Memory B cell (primary cell): ENCODE measurements at regions not wholly inside any gene's neighbourhood (a gene's known extent, or its start where the extent isn't known, plus 50 kb on each side); places are given as distances from the start of the nearest gene placed in this dataset.
"Not testable (repeated sequence)": the region's sequence is repeated elsewhere in the genome, so short reads cannot be mapped to it uniquely, and the experiment has no call there.

ENCODE experiments used
- ATAC-seq: fragments of 150-1000 bp; cut with Tn5 transposase; 2 replicates; pipeline ENCODE4 v1.10.0; 2021; ENCODE audit warnings: low read depth, mild to moderate bottlenecking, moderate library complexity
- DNase-seq, 2 donors: peaks; one replicate each; pipeline ENCODE4 v3.0.0; 2022; ENCODE audit warnings: low spot score in 2 of 2
- H3K27ac Mint-ChIP-seq: one replicate; pipeline ENCODE4 v1.8.0; 2022; ENCODE audit warnings: mild to moderate bottlenecking, moderate library complexity, mixed read lengths
- H3K27me3 Mint-ChIP-seq: one replicate; pipeline ENCODE4 v1.8.0; 2022; ENCODE audit warnings: mixed read lengths
- H3K36me3 Mint-ChIP-seq: one replicate; pipeline ENCODE4 v1.8.0; 2022; ENCODE audit warnings: mild to moderate bottlenecking, mixed read lengths
- H3K4me1 Mint-ChIP-seq: one replicate; pipeline ENCODE4 v1.8.0; 2022; ENCODE audit warnings: mixed read lengths
- H3K4me3 Mint-ChIP-seq: one replicate; pipeline ENCODE4 v1.8.0; 2022; ENCODE audit warnings: mild to moderate bottlenecking, moderate library complexity, mixed read lengths
- H3K9me3 Mint-ChIP-seq: one replicate; pipeline ENCODE4 v1.8.0; 2022; ENCODE audit warnings: mixed read lengths

- DNase-seq (no peak), ATAC-seq (no peak)
- Mint-ChIP-seq H3K36me3 (no peaks in the 10 kb centered on the region), H3K4me1 (no peaks in the 10 kb centered on the region), H3K27me3 (peaks cover 9% of the 10 kb centered on the region), H3K4me3 (no peak overlapping the region), H3K27ac (no peak overlapping the region), H3K9me3 (peaks cover 1% of the 10 kb centered on the region)
Observed at GRCh38 chr4:151486168-151486567, 77.2 kb downstream of the FHIP1A start.

GRCh38 chr4:151488968-151489367 is 80.0 kb downstream of the FHIP1A start:
- no peak overlapping the region for H3K27ac Mint-ChIP-seq

GRCh38 chr4:151489462-151490203 is 80.7 kb downstream of the FHIP1A start:
- Mint-ChIP-seq H3K27me3 (peaks cover 5% of the 10 kb centered on the region), H3K36me3 (no peaks in the 10 kb centered on the region), H3K4me3 (no peak overlapping the region), H3K9me3 (peaks cover 10% of the 10 kb centered on the region), H3K4me1 (no peaks in the 10 kb centered on the region), H3K27ac (no peak overlapping the region)
- no peak for ATAC-seq
- no peak for DNase-seq

More at GRCh38 chr4:151488968-151489367, 80.0 kb downstream of the FHIP1A start:
- Mint-ChIP-seq H3K36me3 (no peaks in the 10 kb centered on the region), H3K4me3 (no peak overlapping the region), H3K4me1 (no peaks in the 10 kb centered on the region), H3K9me3 (peaks cover 7% of the 10 kb centered on the region), H3K27me3 (peaks cover 8% of the 10 kb centered on the region)
- no peak for ATAC-seq
- no peak for DNase-seq

- H3K27me3 Mint-ChIP-seq, H3K27ac Mint-ChIP-seq, DNase-seq, H3K4me3 Mint-ChIP-seq, H3K4me1 Mint-ChIP-seq, H3K36me3 Mint-ChIP-seq, ATAC-seq: not testable (repeated sequence)
- H3K9me3 Mint-ChIP-seq: peaks cover 15% of the 10 kb centered on the region
Observed at GRCh38 chr4:151495612-151496011, 86.6 kb downstream of the FHIP1A start.

GRCh38 chr4:151511548-151511947 is 102.6 kb downstream of the FHIP1A start:
- H3K27me3 Mint-ChIP-seq, H3K9me3 Mint-ChIP-seq, ATAC-seq, H3K4me1 Mint-ChIP-seq, H3K27ac Mint-ChIP-seq, DNase-seq, H3K4me3 Mint-ChIP-seq, H3K36me3 Mint-ChIP-seq: not testable (repeated sequence)

GRCh38 chr4:151517896-151518295 is 108.9 kb downstream of the FHIP1A start:
- no peak for ATAC-seq
- no peak overlapping the region for H3K27ac Mint-ChIP-seq

GRCh38 chr4:151518359-151518758 is 109.4 kb downstream of the FHIP1A start:
- H3K36me3 Mint-ChIP-seq: no peaks in the 10 kb centered on the region
- H3K4me3 Mint-ChIP-seq: no peak overlapping the region
- ATAC-seq: no peak
- H3K9me3 Mint-ChIP-seq: no peaks in the 10 kb centered on the region
- DNase-seq: no peak
- no peak overlapping the region for H3K27ac Mint-ChIP-seq
- H3K4me1 Mint-ChIP-seq: no peaks in the 10 kb centered on the region
- H3K27me3 Mint-ChIP-seq: peaks cover 5% of the 10 kb centered on the region

More at GRCh38 chr4:151517896-151518295, 108.9 kb downstream of the FHIP1A start:
- no peaks in the 10 kb centered on the region for H3K36me3 Mint-ChIP-seq
- H3K27me3 Mint-ChIP-seq: peaks cover 4% of the 10 kb centered on the region
- H3K4me3 Mint-ChIP-seq: no peak overlapping the region
- H3K9me3 Mint-ChIP-seq: no peaks in the 10 kb centered on the region
- DNase-seq: no peak
- H3K4me1 Mint-ChIP-seq: no peaks in the 10 kb centered on the region

GRCh38 chr4:151519728-151520415 is 110.9 kb downstream of the FHIP1A start:
- Mint-ChIP-seq H3K27ac (no peak overlapping the region), H3K27me3 (peaks cover 8% of the 10 kb centered on the region), H3K4me1 (no peaks in the 10 kb centered on the region), H3K36me3 (no peaks in the 10 kb centered on the region), H3K9me3 (no peaks in the 10 kb centered on the region), H3K4me3 (no peak overlapping the region)
- DNase-seq: no peak
- ATAC-seq: no peak

GRCh38 chr4:151522866-151523519 is 114.0 kb downstream of the FHIP1A start:
- ATAC-seq (no peak), DNase-seq (no peak)
- no peak overlapping the region for H3K4me3 Mint-ChIP-seq
- peaks cover 2% of the 10 kb centered on the region for H3K9me3 Mint-ChIP-seq
- H3K4me1 Mint-ChIP-seq: no peaks in the 10 kb centered on the region
- H3K27ac Mint-ChIP-seq: no peak overlapping the region
- H3K36me3 Mint-ChIP-seq: no peaks in the 10 kb centered on the region
- H3K27me3 Mint-ChIP-seq: peaks cover 8% of the 10 kb centered on the region

- Mint-ChIP-seq H3K4me3 (no peak overlapping the region), H3K27me3 (peaks cover 8% of the 10 kb centered on the region), H3K9me3 (peaks cover 2% of the 10 kb centered on the region), H3K36me3 (no peaks in the 10 kb centered on the region), H3K4me1 (no peaks in the 10 kb centered on the region), H3K27ac (no peak overlapping the region)
- DNase-seq (no peak), ATAC-seq (no peak)
Observed at GRCh38 chr4:151524610-151525009, 115.6 kb downstream of the FHIP1A start.

GRCh38 chr4:151526489-151526888 is 117.5 kb downstream of the FHIP1A start:
- H3K27me3 Mint-ChIP-seq, DNase-seq, H3K27ac Mint-ChIP-seq, H3K36me3 Mint-ChIP-seq, ATAC-seq, H3K4me1 Mint-ChIP-seq, H3K9me3 Mint-ChIP-seq, H3K4me3 Mint-ChIP-seq: not testable (repeated sequence)

GRCh38 chr4:151527699-151528098 is 118.7 kb downstream of the FHIP1A start:
- Mint-ChIP-seq H3K4me3 (no peak overlapping the region), H3K4me1 (no peaks in the 10 kb centered on the region), H3K27ac (no peak overlapping the region), H3K36me3 (no peaks in the 10 kb centered on the region), H3K27me3 (peaks cover 8% of the 10 kb centered on the region), H3K9me3 (peaks cover 2% of the 10 kb centered on the region)
- no peak for DNase-seq
- ATAC-seq: no peak

GRCh38 chr4:151529187-151529586 is 120.2 kb downstream of the FHIP1A start:
- Mint-ChIP-seq H3K4me3 (no peak overlapping the region), H3K9me3 (peaks cover 2% of the 10 kb centered on the region), H3K4me1 (no peaks in the 10 kb centered on the region), H3K27ac (no peak overlapping the region), H3K36me3 (no peaks in the 10 kb centered on the region), H3K27me3 (peaks cover 6% of the 10 kb centered on the region)
- DNase-seq: no peak
- ATAC-seq: no peak

GRCh38 chr4:151530230-151530629 is 121.3 kb downstream of the FHIP1A start:
- Mint-ChIP-seq H3K36me3 (no peaks in the 10 kb centered on the region), H3K27ac (no peak overlapping the region), H3K27me3 (peaks cover 3% of the 10 kb centered on the region), H3K4me1 (no peaks in the 10 kb centered on the region), H3K9me3 (peaks cover 2% of the 10 kb centered on the region), H3K4me3 (no peak overlapping the region)
- ATAC-seq (no peak), DNase-seq (no peak)
